Stimulated activated naive B cell treated with anti-CD40 and anti-IgM and Interleukin-4, amounts not matched to agents 10 μg/mL and 1 μg/mL and 100 μg/mL, for 72 hours (primary cell): ENCODE measurements at regions not wholly inside any gene's neighbourhood (a gene's known extent, or its start where the extent isn't known, plus 50 kb on each side); places are given as distances from the start of the nearest gene placed in this dataset.

Experiments
- ATAC-seq, 2 donors: fragments of 150-1000 bp; cut with Tn5 transposase; replicated peaks; 2 replicates each; pipeline ENCODE4 v1.10.0; 2021; ENCODE audit warnings: moderate library complexity in 1 of 2
- DNase-seq: peaks from one replicate; pipeline ENCODE4 v3.0.0; 2021
- H3K27ac Mint-ChIP-seq: one replicate; pipeline ENCODE4 v1.8.0; 2022; ENCODE audit warnings: mild to moderate bottlenecking, mixed read lengths
- H3K27me3 Mint-ChIP-seq, 2 donors: one replicate each; pipeline ENCODE4 v1.8.0; 2022; ENCODE audit warnings: mixed read lengths in 2 of 2
- H3K36me3 Mint-ChIP-seq, 2 donors: one replicate each; pipeline ENCODE4 v1.8.0; 2022; ENCODE audit warnings: mixed read lengths in 2 of 2, mild to moderate bottlenecking in 1 of 2
- H3K4me1 Mint-ChIP-seq, 2 donors: one replicate each; pipeline ENCODE4 v1.8.0; 2022; ENCODE audit warnings: mixed read lengths in 2 of 2, mild to moderate bottlenecking in 1 of 2
- H3K4me3 Mint-ChIP-seq, 2 donors: one replicate each; pipeline ENCODE4 v1.8.0; 2022; ENCODE audit warnings: mild to moderate bottlenecking in 2 of 2, mixed read lengths in 2 of 2, moderate library complexity in 1 of 2
- H3K9me3 Mint-ChIP-seq, 2 donors: one replicate each; pipeline ENCODE4 v1.8.0; 2022; ENCODE audit warnings: mixed read lengths in 2 of 2, mild to moderate bottlenecking in 1 of 2

GRCh38 chr4:67236318-67236717 lies 309.0 kb downstream of the CENPC start:
- no peaks in the 10 kb centered on the region for H3K4me1 Mint-ChIP-seq
- H3K27ac Mint-ChIP-seq, result no peak overlapping the region
- no peaks in the 10 kb centered on the region for H3K27me3 Mint-ChIP-seq
- H3K36me3 Mint-ChIP-seq, result no peaks in the 10 kb centered on the region
- H3K9me3 Mint-ChIP-seq, result no peaks in the 10 kb centered on the region
- no peak overlapping the region for H3K4me3 Mint-ChIP-seq
- DNase-seq, result no peak
- no peak for ATAC-seq

DNA sequence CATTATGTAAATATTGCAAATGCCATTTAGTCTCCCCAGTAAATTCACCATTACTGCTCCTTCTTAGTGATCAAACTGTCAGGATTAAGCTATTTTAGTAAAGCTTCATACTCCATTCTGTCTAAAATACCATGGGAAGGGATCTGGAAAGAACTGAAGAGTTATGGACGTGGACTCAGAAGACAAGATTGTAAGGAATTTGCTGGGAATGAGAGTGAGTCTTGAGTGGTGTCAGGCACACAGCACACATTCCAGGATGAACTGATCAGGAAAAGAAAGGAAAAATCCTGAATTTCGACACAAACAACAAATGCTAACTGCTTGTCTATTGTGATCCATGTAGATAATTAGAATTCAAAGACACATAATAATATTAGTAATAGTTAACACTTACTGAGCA lies 311.0 kb downstream of the CENPC start:
- ATAC-seq (no peak), DNase-seq (no peak)
- Mint-ChIP-seq H3K9me3 (no peaks in the 10 kb centered on the region), H3K27ac (no peak overlapping the region), H3K4me1 (no peaks in the 10 kb centered on the region), H3K36me3 (no peaks in the 10 kb centered on the region), H3K4me3 (no peak overlapping the region), H3K27me3 (no peaks in the 10 kb centered on the region)

GRCh38 chr4:67229148-67229547 lies 316.2 kb downstream of the CENPC start:
- H3K36me3 Mint-ChIP-seq, result no peaks in the 10 kb centered on the region
- H3K4me1 Mint-ChIP-seq, result no peaks in the 10 kb centered on the region
- no peak for DNase-seq
- no peak for ATAC-seq
- no peaks in the 10 kb centered on the region for H3K27me3 Mint-ChIP-seq
- peaks cover 0 to 3% of the 10 kb centered on the region in 2 donors for H3K9me3 Mint-ChIP-seq
- H3K4me3 Mint-ChIP-seq, result no peak overlapping the region
- no peak overlapping the region for H3K27ac Mint-ChIP-seq

- Mint-ChIP-seq H3K9me3 (peaks cover 0 to 2% of the 10 kb centered on the region in 2 donors), H3K27ac (no peak overlapping the region), H3K36me3 (no peaks in the 10 kb centered on the region), H3K4me1 (no peaks in the 10 kb centered on the region), H3K4me3 (no peak overlapping the region), H3K27me3 (no peaks in the 10 kb centered on the region)
- ATAC-seq (no peak), DNase-seq (no peak)
Observed at GRCh38 chr4:67220861-67221260, 324.4 kb downstream of the CENPC start.

DNA sequence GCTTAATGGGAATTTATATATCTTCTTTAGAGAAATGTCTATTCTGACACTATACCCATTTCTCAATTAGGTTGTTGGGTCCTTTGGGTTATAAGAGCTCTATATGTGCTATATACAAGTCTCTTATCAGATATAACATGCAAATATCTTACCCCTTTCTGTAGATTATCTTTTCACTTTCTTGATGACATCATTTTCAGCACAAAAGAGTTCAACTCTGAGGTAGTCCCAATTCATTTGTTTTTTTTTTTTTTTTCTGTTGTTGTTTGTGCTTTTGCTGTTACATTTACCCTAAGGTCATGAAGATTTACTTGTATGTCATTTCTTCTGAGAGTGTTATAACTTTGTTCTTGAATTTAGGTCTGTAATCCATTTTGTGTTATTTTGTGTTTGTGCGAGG lies 326.4 kb downstream of the CENPC start:
- H3K4me3 Mint-ChIP-seq, result no peak overlapping the region
- H3K9me3 Mint-ChIP-seq, result peaks cover 0 to 3% of the 10 kb centered on the region in 2 donors
- H3K27ac Mint-ChIP-seq, result no peak overlapping the region
- no peak for ATAC-seq
- H3K4me1 Mint-ChIP-seq, result no peaks in the 10 kb centered on the region
- DNase-seq, result no peak
- H3K27me3 Mint-ChIP-seq, result no peaks in the 10 kb centered on the region
- no peaks in the 10 kb centered on the region for H3K36me3 Mint-ChIP-seq

DNA sequence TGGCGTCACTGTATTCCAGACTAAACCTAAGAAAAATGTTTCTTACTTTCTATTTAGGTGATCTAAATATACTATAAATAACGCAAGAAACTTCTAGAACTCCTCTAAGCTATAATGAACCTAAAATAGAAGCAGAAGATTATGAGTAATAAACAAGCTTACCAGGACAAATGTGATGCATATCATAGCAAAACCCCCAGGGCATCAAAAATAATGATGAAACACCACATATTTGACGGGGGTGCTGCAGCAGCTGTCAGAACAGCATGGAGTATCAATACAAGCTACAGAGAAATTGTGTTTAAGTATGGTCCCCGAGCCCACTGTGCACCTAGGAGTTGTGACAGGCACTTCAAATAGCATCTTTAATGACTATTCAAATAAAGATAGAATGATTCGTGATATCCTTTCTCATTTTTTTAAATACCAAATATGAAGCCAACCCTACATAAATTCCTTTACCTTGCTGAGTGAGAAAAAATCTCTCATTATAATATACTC lies 337.3 kb downstream of the CENPC start:
- Mint-ChIP-seq H3K9me3 (peaks cover 0 to 4% of the 10 kb centered on the region in 2 donors), H3K27me3 (no peaks in the 10 kb centered on the region), H3K27ac (no peak overlapping the region), H3K36me3 (no peaks in the 10 kb centered on the region), H3K4me1 (no peaks in the 10 kb centered on the region), H3K4me3 (no peak overlapping the region)
- DNase-seq (no peak), ATAC-seq (no peak)

- H3K4me1 Mint-ChIP-seq, result no peaks in the 10 kb centered on the region
Observed at GRCh38 chr4:67204441-67204840, 340.9 kb downstream of the CENPC start.

GRCh38 chr4:67201334-67201733 lies 344.0 kb downstream of the CENPC start:
- Mint-ChIP-seq H3K27ac (no peak overlapping the region), H3K27me3 (no peaks in the 10 kb centered on the region), H3K4me3 (no peak overlapping the region), H3K4me1 (no peaks in the 10 kb centered on the region), H3K36me3 (no peaks in the 10 kb centered on the region), H3K9me3 (no peaks in the 10 kb centered on the region)
- no peak for DNase-seq
- peak; percentile 31 to 39 for ATAC-seq

More at GRCh38 chr4:67204441-67204840, 340.9 kb downstream of the CENPC start:
- H3K9me3 Mint-ChIP-seq, result no peaks in the 10 kb centered on the region
- no peak overlapping the region for H3K4me3 Mint-ChIP-seq
- no peak overlapping the region for H3K27ac Mint-ChIP-seq
- H3K36me3 Mint-ChIP-seq, result no peaks in the 10 kb centered on the region
- ATAC-seq (no peak), DNase-seq (no peak)
- no peaks in the 10 kb centered on the region for H3K27me3 Mint-ChIP-seq

DNA sequence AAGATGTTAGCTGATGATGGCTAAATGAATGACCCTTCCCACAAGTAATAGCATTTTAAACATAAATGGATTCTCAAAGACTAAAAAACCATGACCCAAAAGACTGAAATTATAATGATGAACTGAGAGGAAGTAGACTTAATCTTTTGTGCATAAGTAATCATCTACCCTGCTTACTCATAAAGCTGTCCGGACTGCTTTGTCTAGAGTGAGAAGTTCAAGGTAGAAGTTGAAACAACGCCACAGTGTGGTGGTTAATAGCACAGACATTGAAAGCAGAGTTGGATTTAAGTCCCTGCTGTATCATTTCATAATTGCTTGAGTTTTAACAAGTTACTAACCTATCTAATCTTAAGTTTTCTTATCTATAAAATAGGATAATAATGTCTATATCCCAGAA lies 346.6 kb downstream of the CENPC start:
- ATAC-seq, result no peak

GRCh38 chr4:67167849-67168248 lies 377.5 kb downstream of the CENPC start:
- DNase-seq (no peak), ATAC-seq (no peak)
- Mint-ChIP-seq H3K4me3 (no peak overlapping the region), H3K36me3 (no peaks in the 10 kb centered on the region), H3K27me3 (no peaks in the 10 kb centered on the region), H3K9me3 (peaks cover 0 to 1% of the 10 kb centered on the region in 2 donors), H3K4me1 (no peaks in the 10 kb centered on the region), H3K27ac (no peak overlapping the region)

More for the DNA sequence above, 346.6 kb downstream of the CENPC start:
- no peak for DNase-seq
- Mint-ChIP-seq H3K4me1 (no peaks in the 10 kb centered on the region), H3K27ac (no peak overlapping the region), H3K27me3 (no peaks in the 10 kb centered on the region), H3K36me3 (no peaks in the 10 kb centered on the region), H3K9me3 (no peaks in the 10 kb centered on the region), H3K4me3 (no peak overlapping the region)

GRCh38 chr4:67162690-67163089 lies 382.6 kb downstream of the CENPC start:
- Mint-ChIP-seq H3K27ac (no peak overlapping the region), H3K4me1 (no peaks in the 10 kb centered on the region), H3K36me3 (no peaks in the 10 kb centered on the region), H3K4me3 (no peak overlapping the region), H3K9me3 (peaks cover 0 to 1% of the 10 kb centered on the region in 2 donors), H3K27me3 (no peaks in the 10 kb centered on the region)
- DNase-seq (no peak), ATAC-seq (no peak)

GRCh38 chr4:67161311-67161710 lies 384.0 kb downstream of the CENPC start:
- H3K9me3 Mint-ChIP-seq, result peaks cover 0 to 1% of the 10 kb centered on the region in 2 donors

GRCh38 chr4:67160394-67160793 lies 384.9 kb downstream of the CENPC start:
- Mint-ChIP-seq H3K36me3 (no peaks in the 10 kb centered on the region), H3K4me1 (no peaks in the 10 kb centered on the region), H3K27me3 (no peaks in the 10 kb centered on the region), H3K27ac (peak overlapping the region; percentile 16), H3K9me3 (no peaks in the 10 kb centered on the region), H3K4me3 (no peak overlapping the region)
- DNase-seq (no peak), ATAC-seq (peak; percentile 70 to 83)

More at GRCh38 chr4:67161311-67161710, 384.0 kb downstream of the CENPC start:
- ATAC-seq, result no peak
- Mint-ChIP-seq H3K27me3 (no peaks in the 10 kb centered on the region), H3K4me1 (no peaks in the 10 kb centered on the region), H3K27ac (no peak overlapping the region), H3K4me3 (no peak overlapping the region), H3K36me3 (no peaks in the 10 kb centered on the region)
- DNase-seq, result no peak

DNA sequence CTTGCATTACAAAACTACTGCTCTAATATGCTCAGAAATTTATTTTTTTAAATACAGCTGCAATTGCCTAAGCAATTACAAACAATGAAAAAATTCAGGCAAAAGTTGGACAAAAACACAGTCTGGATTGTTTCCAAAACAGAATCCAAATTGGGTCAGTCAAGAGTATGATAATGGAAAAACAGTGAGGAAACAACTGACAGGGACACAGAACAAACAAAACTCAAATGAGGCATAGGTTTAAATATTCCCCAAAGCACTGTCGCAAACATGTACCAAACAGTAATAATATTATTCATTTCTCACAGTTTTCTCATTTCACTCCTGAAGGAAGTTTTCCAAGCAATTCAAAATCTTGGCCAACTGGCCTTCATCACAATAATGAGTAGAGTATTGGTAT lies 386.6 kb downstream of the CENPC start:
- Mint-ChIP-seq H3K27me3 (no peaks in the 10 kb centered on the region), H3K4me3 (no peak overlapping the region), H3K9me3 (no peaks in the 10 kb centered on the region), H3K4me1 (no peaks in the 10 kb centered on the region), H3K36me3 (no peaks in the 10 kb centered on the region), H3K27ac (no peak overlapping the region)
- DNase-seq, result no peak
- no peak for ATAC-seq

- no peak for ATAC-seq
Observed at GRCh38 chr4:67152976-67153375, 392.3 kb downstream of the CENPC start.

More at GRCh38 chr4:67152976-67153375, 392.3 kb downstream of the CENPC start:
- no peaks in the 10 kb centered on the region for H3K36me3 Mint-ChIP-seq
- H3K27ac Mint-ChIP-seq, result no peak overlapping the region
- H3K9me3 Mint-ChIP-seq, result no peaks in the 10 kb centered on the region
- no peak for DNase-seq
- H3K4me1 Mint-ChIP-seq, result no peaks in the 10 kb centered on the region
- H3K4me3 Mint-ChIP-seq, result no peak overlapping the region
- no peaks in the 10 kb centered on the region for H3K27me3 Mint-ChIP-seq
